HEK293 (cell line): ENCODE measurements at regions not wholly inside any gene's neighbourhood (a gene's known extent, or its start where the extent isn't known, plus 50 kb on each side); places are given as distances from the start of the nearest gene placed in this dataset.

Experiments used
- CTCF ChIA-PET: fragments of 350-600 bp; formaldehyde crosslinking; extraction: SDS; loops from one replicate; lab custom pipeline; 2021; ENCODE audit warnings: antibody characterized with exemption; lab: Yijun Ruan, JAX
- POLR2A ChIA-PET: fragments of 300-600 bp; formaldehyde crosslinking; extraction: SDS; loops from one replicate; lab custom pipeline; 2020; ENCODE audit warnings: antibody characterized with exemption, inconsistent platforms; lab: Yijun Ruan, JAX
- H3K27ac ChIP-seq: fragments of 200-500 bp; sonication (Bioruptor generic); 2 replicates; pipeline ENCODE4 v1.5.1; 2014; ENCODE audit warnings: low read depth, low read length, control low read depth, inconsistent platforms; ENCODE audit errors: extremely low read depth
- H3K36me3 ChIP-seq, 2 experiments: fragments of 200-500 bp in 1 of 2; sonication (Bioruptor generic) in 1 of 2; 1 replicate in 1 of 2; 2 replicates in 1 of 2; pipeline ENCODE4 v1.5.1; 2014 to 2017; ENCODE audit warnings: inconsistent platforms in 2 of 2, low read length in 2 of 2; ENCODE audit not compliant: control insufficient read depth in 2 of 2, insufficient read depth in 1 of 2
- H3K4me1 ChIP-seq: fragments of 200-500 bp; sonication (Bioruptor generic); 2 replicates; pipeline ENCODE4 v1.5.1; 2014; ENCODE audit warnings: mild to moderate bottlenecking, low read length, inconsistent platforms; ENCODE audit not compliant: control insufficient read depth, insufficient read depth
- H3K4me3 ChIP-seq: 2 replicates; pipeline ENCODE4 v1.5.1; 2011; ENCODE audit warnings: low read depth, mild to moderate bottlenecking, control low read depth, low read length, moderate library complexity
- H3K9me3 ChIP-seq: fragments of 200-500 bp; sonication (Bioruptor generic); 2 replicates; pipeline ENCODE4 v1.5.1; 2014; ENCODE audit warnings: low read depth, low read length, inconsistent platforms; ENCODE audit not compliant: control insufficient read depth, insufficient read depth
- HOXA7 ChIP-seq: sonication (generic); formaldehyde crosslinking; IDR thresholded peaks from 2 replicates; pipeline ENCODE4 v1.8.1; 2022; ENCODE audit warnings: missing genetic modification reagents, borderline replicate concordance
- KLF8 ChIP-seq: fragments of 450-650 bp; formaldehyde crosslinking; IDR thresholded peaks from 2 replicates; pipeline ENCODE4 v1.5.1; 2016; ENCODE audit warnings: missing biosample characterization, missing genetic modification characterization
- PRDM1 ChIP-seq: fragments of 450-650 bp; formaldehyde crosslinking; IDR thresholded peaks from 2 replicates; pipeline ENCODE4; 2016; ENCODE audit warnings: missing biosample characterization, missing genetic modification characterization
- SALL2 ChIP-seq: fragments of 450-650 bp; formaldehyde crosslinking; IDR thresholded peaks from 2 replicates; pipeline ENCODE4 v1.5.0; 2017; ENCODE audit warnings: missing biosample characterization, mild to moderate bottlenecking, missing genetic modification characterization, borderline replicate concordance
- SETDB1 ChIP-seq: IDR thresholded peaks from one replicate; pipeline ENCODE4 v1.6.1; 2017; ENCODE audit warnings: mild to moderate bottlenecking, low read length, moderate library complexity, mixed read lengths; ENCODE audit not compliant: insufficient read length
- SP7 ChIP-seq: fragments of 450-650 bp; formaldehyde crosslinking; IDR thresholded peaks from 2 replicates; pipeline ENCODE4 v1.5.1; 2016; ENCODE audit warnings: missing biosample characterization, missing genetic modification characterization
- WT1 ChIP-seq: fragments of 450-650 bp; formaldehyde crosslinking; IDR thresholded peaks from 2 replicates; pipeline ENCODE4 v1.5.1; 2016; ENCODE audit warnings: missing biosample characterization, missing genetic modification characterization
- YY1 ChIP-seq: fragments of 450-650 bp; formaldehyde crosslinking; IDR thresholded peaks from 2 replicates; pipeline ENCODE4 v1.5.1; 2018; ENCODE audit warnings: missing biosample characterization, missing genetic modification characterization
- ZNF10 ChIP-seq: fragments of 450-650 bp; formaldehyde crosslinking; IDR thresholded peaks from 2 replicates; pipeline ENCODE4 v1.5.1; 2017; ENCODE audit warnings: missing biosample characterization, missing genetic modification characterization
- ZNF121 ChIP-seq: fragments of 450-650 bp; formaldehyde crosslinking; IDR thresholded peaks from 2 replicates; pipeline ENCODE4 v1.5.1; 2016; ENCODE audit warnings: missing biosample characterization, missing genetic modification characterization
- ZNF140 ChIP-seq: fragments of 450-650 bp; formaldehyde crosslinking; IDR thresholded peaks from 2 replicates; pipeline ENCODE4 v1.5.1; 2016; ENCODE audit warnings: missing biosample characterization, missing genetic modification characterization
- ZNF146 ChIP-seq: fragments of 450-650 bp; formaldehyde crosslinking; IDR thresholded peaks from 2 replicates; pipeline ENCODE4 v1.5.1; 2016; ENCODE audit warnings: missing biosample characterization, missing genetic modification characterization
- ZNF157 ChIP-seq: fragments of 450-650 bp; formaldehyde crosslinking; IDR thresholded peaks from 2 replicates; pipeline ENCODE4 v1.5.1; 2016; ENCODE audit warnings: missing biosample characterization, missing genetic modification characterization
- ZNF175 ChIP-seq: fragments of 450-650 bp; formaldehyde crosslinking; IDR thresholded peaks from 2 replicates; pipeline ENCODE4 v1.5.1; 2016; ENCODE audit warnings: missing biosample characterization, missing genetic modification characterization
- ZNF274 ChIP-seq, 2 experiments: fragments of 200-500 bp in 1 of 2; fragments of 450-650 bp in 1 of 2; sonication (Bioruptor generic) in 1 of 2; formaldehyde crosslinking in 1 of 2; IDR thresholded peaks; 2 replicates each; pipeline versions ENCODE4 v1.5.1 to v1.6.1; 2014 to 2016; ENCODE audit warnings: borderline replicate concordance in 1 of 2, inconsistent platforms in 1 of 2, low read length in 1 of 2, missing biosample characterization in 1 of 2, missing genetic modification characterization in 1 of 2
- ZNF311 ChIP-seq: fragments of 450-650 bp; formaldehyde crosslinking; IDR thresholded peaks from 2 replicates; pipeline ENCODE4 v1.5.1; 2017; ENCODE audit warnings: missing biosample characterization, missing genetic modification characterization, borderline replicate concordance
- ZNF350 ChIP-seq: fragments of 450-650 bp; formaldehyde crosslinking; IDR thresholded peaks from 2 replicates; pipeline ENCODE4 v1.5.0; 2017; ENCODE audit warnings: missing biosample characterization, mild to moderate bottlenecking, missing genetic modification characterization
- ZNF394 ChIP-seq: fragments of 450-650 bp; formaldehyde crosslinking; IDR thresholded peaks from 2 replicates; pipeline ENCODE4 v1.5.1; 2016; ENCODE audit warnings: missing biosample characterization, missing genetic modification characterization, mild to moderate bottlenecking, moderate library complexity, borderline replicate concordance
- ZNF416 ChIP-seq: fragments of 450-650 bp; formaldehyde crosslinking; IDR thresholded peaks from 2 replicates; pipeline ENCODE4 v1.5.1; 2016; ENCODE audit warnings: missing biosample characterization, missing genetic modification characterization
- ZNF473 ChIP-seq: fragments of 450-650 bp; formaldehyde crosslinking; IDR thresholded peaks from 2 replicates; pipeline ENCODE4 v1.5.1; 2017; ENCODE audit warnings: missing biosample characterization, missing genetic modification characterization
- ZNF585B ChIP-seq: fragments of 450-650 bp; formaldehyde crosslinking; IDR thresholded peaks from 2 replicates; pipeline ENCODE4 v1.5.1; 2016; ENCODE audit warnings: missing biosample characterization, missing genetic modification characterization
- ZNF629 ChIP-seq: fragments of 450-650 bp; formaldehyde crosslinking; IDR thresholded peaks from 2 replicates; pipeline ENCODE4 v1.5.1; 2017; ENCODE audit warnings: missing biosample characterization, missing genetic modification characterization
- TF ChIP-seq, protein P1 (sequence below): fragments of 450-650 bp; formaldehyde crosslinking; IDR thresholded peaks from 2 replicates; pipeline ENCODE4 v1.5.1; 2016; ENCODE audit warnings: missing biosample characterization, missing genetic modification characterization
- TF ChIP-seq, protein P2 (sequence below): fragments of 450-650 bp; formaldehyde crosslinking; IDR thresholded peaks from 2 replicates; pipeline ENCODE4 v1.5.1; 2016; ENCODE audit warnings: missing biosample characterization, missing genetic modification characterization
- TF ChIP-seq, protein P3 (sequence below): fragments of 450-650 bp; formaldehyde crosslinking; IDR thresholded peaks from 2 replicates; pipeline ENCODE4 v1.5.1; 2016; ENCODE audit warnings: missing biosample characterization, missing genetic modification characterization, borderline replicate concordance
- TF ChIP-seq, protein P4 (sequence below): fragments of 450-650 bp; formaldehyde crosslinking; IDR thresholded peaks from 2 replicates; pipeline ENCODE4 v1.5.1; 2016; ENCODE audit warnings: missing biosample characterization, missing genetic modification characterization
- TF ChIP-seq, protein P5 (sequence below): fragments of 450-650 bp; formaldehyde crosslinking; IDR thresholded peaks from 2 replicates; pipeline ENCODE4 v1.5.1; 2017; ENCODE audit warnings: missing biosample characterization, missing genetic modification characterization

DNA sequence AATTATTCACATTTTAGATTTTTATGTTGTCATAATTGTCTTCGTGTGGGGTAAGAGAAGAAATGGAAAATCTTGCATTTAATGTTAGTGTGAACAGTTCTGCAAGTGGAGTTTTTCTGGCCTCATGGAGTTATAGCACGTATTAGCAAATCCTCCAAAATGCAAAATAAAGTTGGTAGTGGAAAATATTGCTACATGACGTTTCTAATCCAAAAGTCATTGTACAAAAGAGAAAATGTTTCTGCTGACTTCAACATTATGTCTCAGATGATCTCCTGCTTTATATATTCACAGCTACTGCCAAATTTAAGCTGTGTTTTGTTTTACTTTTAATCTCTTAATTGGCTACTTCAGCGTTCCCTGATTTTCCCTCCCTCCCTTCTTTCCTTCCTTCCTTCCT, 1804.0 kb upstream of the RAG2 start:
- Histone ChIP-seq H3K4me1 (no peaks in the 10 kb centered on the region), H3K36me3 (no peaks in the 10 kb centered on the region), H3K9me3 (no peaks in the 10 kb centered on the region), H3K27ac (no peak overlapping the region), H3K4me3 (no peak overlapping the region)
- ChIA-PET POLR2A (no interaction called here), CTCF (no interaction called here)
- TF ChIP-seq ZNF274 (IDR thresholded peaks at IDR 0.05; ENCODE audit: low read length) = no peak
- TF ChIP-seq ZNF274 (tag by site-specific recombination; IDR thresholded peaks at IDR 0.05; ENCODE audit: borderline replicate concordance) = no peak
- TF ChIP-seq ZNF629 (tag by site-specific recombination) = no peak
- TF ChIP-seq ZNF350 = no peak
- TF ChIP-seq ZNF416 = no peak
- no peak for TF ChIP-seq ZNF146 (tag by site-specific recombination)
- no peak for TF ChIP-seq HOXA7 (CRISPR knock-in tag)
- TF ChIP-seq ZNF473 (tag by site-specific recombination) = no peak
- TF ChIP-seq, protein P1, sequence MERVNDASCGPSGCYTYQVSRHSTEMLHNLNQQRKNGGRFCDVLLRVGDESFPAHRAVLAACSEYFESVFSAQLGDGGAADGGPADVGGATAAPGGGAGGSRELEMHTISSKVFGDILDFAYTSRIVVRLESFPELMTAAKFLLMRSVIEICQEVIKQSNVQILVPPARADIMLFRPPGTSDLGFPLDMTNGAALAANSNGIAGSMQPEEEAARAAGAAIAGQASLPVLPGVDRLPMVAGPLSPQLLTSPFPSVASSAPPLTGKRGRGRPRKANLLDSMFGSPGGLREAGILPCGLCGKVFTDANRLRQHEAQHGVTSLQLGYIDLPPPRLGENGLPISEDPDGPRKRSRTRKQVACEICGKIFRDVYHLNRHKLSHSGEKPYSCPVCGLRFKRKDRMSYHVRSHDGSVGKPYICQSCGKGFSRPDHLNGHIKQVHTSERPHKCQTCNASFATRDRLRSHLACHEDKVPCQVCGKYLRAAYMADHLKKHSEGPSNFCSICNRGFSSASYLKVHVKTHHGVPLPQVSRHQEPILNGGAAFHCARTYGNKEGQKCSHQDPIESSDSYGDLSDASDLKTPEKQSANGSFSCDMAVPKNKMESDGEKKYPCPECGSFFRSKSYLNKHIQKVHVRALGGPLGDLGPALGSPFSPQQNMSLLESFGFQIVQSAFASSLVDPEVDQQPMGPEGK (tag by site-specific recombination) = no peak
- no peak for TF ChIP-seq ZNF311 (tag by site-specific recombination)
- no peak for TF ChIP-seq ZNF121 (tag by site-specific recombination)
- TF ChIP-seq ZNF140 (tag by site-specific recombination) = no peak
- no peak for TF ChIP-seq WT1 (tag by site-specific recombination)
- TF ChIP-seq, protein P2, sequence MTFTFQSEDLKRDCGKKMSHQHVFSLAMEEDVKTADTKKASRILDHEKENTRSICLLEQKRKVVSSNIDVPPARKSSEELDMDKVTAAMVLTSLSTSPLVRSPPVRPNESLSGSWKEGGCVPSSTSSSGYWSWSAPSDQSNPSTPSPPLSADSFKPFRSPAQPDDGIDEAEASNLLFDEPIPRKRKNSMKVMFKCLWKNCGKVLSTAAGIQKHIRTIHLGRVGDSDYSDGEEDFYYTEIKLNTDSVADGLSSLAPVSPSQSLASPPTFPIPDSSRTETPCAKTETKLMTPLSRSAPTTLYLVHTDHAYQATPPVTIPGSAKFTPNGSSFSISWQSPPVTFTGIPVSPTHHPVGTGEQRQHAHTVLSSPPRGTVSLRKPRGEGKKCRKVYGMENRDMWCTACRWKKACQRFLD (tag by site-specific recombination) = no peak
- no peak for TF ChIP-seq SETDB1
- TF ChIP-seq ZNF394 (tag by site-specific recombination) = no peak
- TF ChIP-seq ZNF10 (tag by site-specific recombination) = no peak
- no peak for TF ChIP-seq ZNF585B (tag by site-specific recombination)
- no peak for TF ChIP-seq SP7 (tag by site-specific recombination)
- TF ChIP-seq, protein P3, sequence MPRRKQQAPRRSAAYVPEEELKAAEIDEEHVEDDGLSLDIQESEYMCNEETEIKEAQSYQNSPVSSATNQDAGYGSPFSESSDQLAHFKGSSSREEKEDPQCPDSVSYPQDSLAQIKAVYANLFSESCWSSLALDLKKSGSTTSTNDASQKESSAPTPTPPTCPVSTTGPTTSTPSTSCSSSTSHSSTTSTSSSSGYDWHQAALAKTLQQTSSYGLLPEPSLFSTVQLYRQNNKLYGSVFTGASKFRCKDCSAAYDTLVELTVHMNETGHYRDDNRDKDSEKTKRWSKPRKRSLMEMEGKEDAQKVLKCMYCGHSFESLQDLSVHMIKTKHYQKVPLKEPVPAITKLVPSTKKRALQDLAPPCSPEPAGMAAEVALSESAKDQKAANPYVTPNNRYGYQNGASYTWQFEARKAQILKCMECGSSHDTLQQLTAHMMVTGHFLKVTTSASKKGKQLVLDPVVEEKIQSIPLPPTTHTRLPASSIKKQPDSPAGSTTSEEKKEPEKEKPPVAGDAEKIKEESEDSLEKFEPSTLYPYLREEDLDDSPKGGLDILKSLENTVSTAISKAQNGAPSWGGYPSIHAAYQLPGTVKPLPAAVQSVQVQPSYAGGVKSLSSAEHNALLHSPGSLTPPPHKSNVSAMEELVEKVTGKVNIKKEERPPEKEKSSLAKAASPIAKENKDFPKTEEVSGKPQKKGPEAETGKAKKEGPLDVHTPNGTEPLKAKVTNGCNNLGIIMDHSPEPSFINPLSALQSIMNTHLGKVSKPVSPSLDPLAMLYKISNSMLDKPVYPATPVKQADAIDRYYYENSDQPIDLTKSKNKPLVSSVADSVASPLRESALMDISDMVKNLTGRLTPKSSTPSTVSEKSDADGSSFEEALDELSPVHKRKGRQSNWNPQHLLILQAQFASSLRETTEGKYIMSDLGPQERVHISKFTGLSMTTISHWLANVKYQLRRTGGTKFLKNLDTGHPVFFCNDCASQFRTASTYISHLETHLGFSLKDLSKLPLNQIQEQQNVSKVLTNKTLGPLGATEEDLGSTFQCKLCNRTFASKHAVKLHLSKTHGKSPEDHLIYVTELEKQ (tag by site-specific recombination) = no peak
- no peak for TF ChIP-seq SALL2 (tag by site-specific recombination)

DNA sequence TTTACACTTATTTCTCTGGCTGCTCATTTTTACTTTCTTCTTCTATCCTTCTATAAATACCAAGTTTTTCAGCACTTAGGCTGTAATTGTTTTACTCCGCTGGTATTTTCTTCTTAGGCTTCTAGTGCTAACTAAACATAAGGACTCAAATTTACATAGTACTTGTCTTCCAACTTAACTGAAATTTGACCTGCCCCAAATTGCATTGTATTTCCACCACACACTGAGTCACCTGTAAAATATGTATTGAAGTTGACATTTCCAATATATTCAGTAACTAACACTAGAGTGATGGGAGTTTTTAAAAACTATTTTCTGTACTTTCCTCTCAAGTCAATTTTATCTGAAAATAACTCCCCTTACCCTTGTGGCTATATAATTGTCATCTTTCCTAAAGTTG, 1794.1 kb upstream of the RAG2 start:
- Histone ChIP-seq H3K27ac (no peak overlapping the region), H3K4me3 (no peak overlapping the region), H3K9me3 (no peaks in the 10 kb centered on the region), H3K4me1 (no peaks in the 10 kb centered on the region), H3K36me3 (no peaks in the 10 kb centered on the region)
- TF ChIP-seq ZNF157 (tag by site-specific recombination) (no peak), ZNF175 (tag by site-specific recombination) (no peak), YY1 (no peak), KLF8 (tag by site-specific recombination) (no peak), PRDM1 (no peak)
- TF ChIP-seq, protein P4, sequence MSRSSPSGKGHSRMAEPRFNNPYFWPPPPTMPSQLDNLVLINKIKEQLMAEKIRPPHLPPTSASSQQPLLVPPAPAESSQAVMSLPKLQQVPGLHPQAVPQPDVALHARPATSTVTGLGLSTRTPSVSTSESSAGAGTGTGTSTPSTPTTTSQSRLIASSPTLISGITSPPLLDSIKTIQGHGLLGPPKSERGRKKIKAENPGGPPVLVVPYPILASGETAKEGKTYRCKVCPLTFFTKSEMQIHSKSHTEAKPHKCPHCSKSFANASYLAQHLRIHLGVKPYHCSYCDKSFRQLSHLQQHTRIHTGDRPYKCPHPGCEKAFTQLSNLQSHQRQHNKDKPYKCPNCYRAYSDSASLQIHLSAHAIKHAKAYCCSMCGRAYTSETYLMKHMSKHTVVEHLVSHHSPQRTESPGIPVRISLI (tag by site-specific recombination) = no peak
- TF ChIP-seq, protein P5, sequence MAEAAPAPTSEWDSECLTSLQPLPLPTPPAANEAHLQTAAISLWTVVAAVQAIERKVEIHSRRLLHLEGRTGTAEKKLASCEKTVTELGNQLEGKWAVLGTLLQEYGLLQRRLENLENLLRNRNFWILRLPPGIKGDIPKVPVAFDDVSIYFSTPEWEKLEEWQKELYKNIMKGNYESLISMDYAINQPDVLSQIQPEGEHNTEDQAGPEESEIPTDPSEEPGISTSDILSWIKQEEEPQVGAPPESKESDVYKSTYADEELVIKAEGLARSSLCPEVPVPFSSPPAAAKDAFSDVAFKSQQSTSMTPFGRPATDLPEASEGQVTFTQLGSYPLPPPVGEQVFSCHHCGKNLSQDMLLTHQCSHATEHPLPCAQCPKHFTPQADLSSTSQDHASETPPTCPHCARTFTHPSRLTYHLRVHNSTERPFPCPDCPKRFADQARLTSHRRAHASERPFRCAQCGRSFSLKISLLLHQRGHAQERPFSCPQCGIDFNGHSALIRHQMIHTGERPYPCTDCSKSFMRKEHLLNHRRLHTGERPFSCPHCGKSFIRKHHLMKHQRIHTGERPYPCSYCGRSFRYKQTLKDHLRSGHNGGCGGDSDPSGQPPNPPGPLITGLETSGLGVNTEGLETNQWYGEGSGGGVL = no peak
- CTCF ChIA-PET = no interaction called here
- POLR2A ChIA-PET = no interaction called here
